ENCODE measurements at regions not wholly inside any gene's neighbourhood (a gene's known extent, or its start where the extent isn't known, plus 50 kb on each side); places are given as distances from the start of the nearest gene placed in this dataset.

GRCh38 chr16:50451951-50452508, 83.2 kb upstream of the BRD7 start:
- TF ChIP-seq JUN (IDR thresholded peaks at IDR 0.05) (no peak), EHF (CRISPR knock-in tag; IDR thresholded peaks at IDR 0.05) (no peak), NPAS2 (CRISPR knock-in tag; IDR thresholded peaks at IDR 0.05; ENCODE audit: borderline replicate concordance) (no peak), E2F6 (IDR thresholded peaks at IDR 0.05; ENCODE audit: borderline replicate concordance, low read depth) (no peak), ESRRA (IDR thresholded peaks at IDR 0.05; ENCODE audit: borderline replicate concordance, low read length) (no peak)
- POLR2A ChIA-PET: no interaction called here
- CTCF ChIA-PET: no interaction called here
- ATAC-seq (no peak), FAIRE-seq (no peak), DNase-seq (ENCODE audit: low read depth in 1 of 2, low spot score in 1 of 2) (no peak)
- no peaks in the 10 kb centered on the region for H3K9me3 ChIP-seq
- H3K4me3 ChIP-seq: no peak overlapping the region
- H3K4me2 ChIP-seq: no peak overlapping the region
- H3K27ac ChIP-seq: no peak overlapping the region
- no peaks in the 10 kb centered on the region for H3K4me1 ChIP-seq
- 13% methylated on average over 7 of the region's 7 CpGs for WGBS (ENCODE audit: missing lambda C conversion rate)

- POLR2A ChIA-PET: no interaction called here
- no peak for FAIRE-seq
- CTCF ChIA-PET: interaction anchor here (0.6 to 1.8 kb wide), 3 partner anchors 9 to 411 kb away, joined by 3 to 5 read pairs (median 3); no protein-coding TSS in a partner anchor
- no peak overlapping the region for H3K4me2 ChIP-seq
- no peak overlapping the region for H3K27ac ChIP-seq
- no peak for DNase-seq (ENCODE audit: low read depth in 1 of 2, low spot score in 1 of 2)
- no peaks in the 10 kb centered on the region for H3K9me3 ChIP-seq
- WGBS (ENCODE audit: missing lambda C conversion rate): 76% methylated on average over 4 of the region's 4 CpGs
- no peaks in the 10 kb centered on the region for H3K4me1 ChIP-seq
- no peak overlapping the region for H3K4me3 ChIP-seq
- no peak for TF ChIP-seq CBX8 (IDR thresholded peaks at IDR 0.05)
- no peak for TF ChIP-seq MAZ (IDR thresholded peaks at IDR 0.05; ENCODE audit: borderline replicate concordance, low read depth, low read length)
- no peak for TF ChIP-seq MAFK (IDR thresholded peaks at IDR 0.05; ENCODE audit: partially characterized antibody)
- ATAC-seq: no peak
These were observed 82.2 kb upstream of the BRD7 start for GRCh38 chr16:50450957-50451356.

GRCh38 chr16:50449800-50450199, 81.0 kb upstream of the BRD7 start:
- ChIA-PET CTCF (interaction anchor here (1.1 to 1.8 kb wide), 3 partner anchors 10 to 16 kb away, joined by 3 to 5 read pairs (median 3); no protein-coding TSS in a partner anchor), POLR2A (no interaction called here)
- Histone ChIP-seq H3K4me2 (no peak overlapping the region), H3K9me3 (no peaks in the 10 kb centered on the region), H3K27ac (no peak overlapping the region), H3K4me3 (no peak overlapping the region), H3K4me1 (no peaks in the 10 kb centered on the region)
- no peak for FAIRE-seq
- 16% methylated on average over 6 of the region's 6 CpGs for WGBS (ENCODE audit: missing lambda C conversion rate)
- no peak for ATAC-seq
- no peak for DNase-seq (ENCODE audit: low read depth in 1 of 2, low spot score in 1 of 2)
- no peak for TF ChIP-seq PBX3 (IDR thresholded peaks at IDR 0.05)
- TF ChIP-seq MAZ (IDR thresholded peaks at IDR 0.05; ENCODE audit: borderline replicate concordance, low read depth, low read length): no peak
- TF ChIP-seq GATA3 (IDR thresholded peaks at IDR 0.05; ENCODE audit: borderline replicate concordance): no peak
- no peak for TF ChIP-seq USF2 (IDR thresholded peaks at IDR 0.05)
- TF ChIP-seq BHLHE40 (IDR thresholded peaks at IDR 0.05; ENCODE audit: low read depth, low read length): no peak
- no peak for TF ChIP-seq CBX2 (IDR thresholded peaks at IDR 0.05; ENCODE audit: borderline replicate concordance, low read depth)

- ATAC-seq (no peak; a peak in 1 of 6 replicates), FAIRE-seq (no peak)
- CTCF ChIA-PET: interaction anchor here (0.6 to 1.8 kb wide), 2 partner anchors 11 to 37 kb away, joined by 3 to 5 read pairs; no protein-coding TSS in a partner anchor
These were observed 80.2 kb upstream of the BRD7 start for GRCh38 chr16:50448981-50449380.

More at GRCh38 chr16:50448981-50449380, 80.2 kb upstream of the BRD7 start:
- H3K27ac ChIP-seq: no peak overlapping the region
- TF ChIP-seq NFE2L2 (conservative IDR thresholded peaks at IDR 0.05; ENCODE audit: low read length): no peak
- no peak for TF ChIP-seq ZSCAN20 (CRISPR knock-in tag; IDR thresholded peaks at IDR 0.05)
- TF ChIP-seq RNF2 (IDR thresholded peaks at IDR 0.05; ENCODE audit: borderline replicate concordance, low read depth): no peak
- TF ChIP-seq E2F6 (IDR thresholded peaks at IDR 0.05; ENCODE audit: borderline replicate concordance, low read depth): no peak
- TF ChIP-seq CBX8 (IDR thresholded peaks at IDR 0.05): no peak
- no peak for TF ChIP-seq JUNB (IDR thresholded peaks at IDR 0.05)
- TF ChIP-seq CHD2 (IDR thresholded peaks at IDR 0.05; ENCODE audit: low read length, partially characterized antibody): no peak
- TF ChIP-seq CHD4 (IDR thresholded peaks at IDR 0.05; ENCODE audit: borderline replicate concordance): no peak
- no peak for TF ChIP-seq CEBPB (IDR thresholded peaks at IDR 0.05)
- TF ChIP-seq KDM1A (IDR thresholded peaks at IDR 0.05; ENCODE audit: low read depth): no peak
- TF ChIP-seq NR3C1 (IDR thresholded peaks at IDR 0.05): no peak
- no peak for TF ChIP-seq FOSB (CRISPR knock-in tag; IDR thresholded peaks at IDR 0.05)
- no peak for TF ChIP-seq BHLHE40 (IDR thresholded peaks at IDR 0.05; ENCODE audit: low read depth, low read length)
- no peak for TF ChIP-seq ELK1 (IDR thresholded peaks at IDR 0.05; ENCODE audit: low read depth, low read length)
- H3K9me3 ChIP-seq: no peaks in the 10 kb centered on the region
- H3K4me2 ChIP-seq: no peak overlapping the region
- DNase-seq (ENCODE audit: low read depth in 1 of 2, low spot score in 1 of 2): no peak
- 38% methylated on average over 10 of the region's 10 CpGs for WGBS (ENCODE audit: missing lambda C conversion rate)
- H3K4me1 ChIP-seq: no peaks in the 10 kb centered on the region
- POLR2A ChIA-PET: no interaction called here
- H3K4me3 ChIP-seq: no peak overlapping the region
